GM18867 (cell line): ENCODE measurements at regions not wholly inside any gene's neighbourhood (a gene's known extent, or its start where the extent isn't known, plus 50 kb on each side); places are given as distances from the start of the nearest gene placed in this dataset.

Source experiments
- ATAC-seq: cut with Tn5 transposase; IDR thresholded peaks from one replicate; pipeline ENCODE4 v1.9.1; 2021; ENCODE audit warnings: mild to moderate bottlenecking, moderate library complexity; ENCODE audit not compliant: unreplicated experiment

GRCh38 chr2:167537743-167538142 is 649.5 kb downstream of the XIRP2 start:
- ATAC-seq: no peak

- ATAC-seq: no peak
Observed at GRCh38 chr2:167534443-167534842, 646.2 kb downstream of the XIRP2 start.

DNA sequence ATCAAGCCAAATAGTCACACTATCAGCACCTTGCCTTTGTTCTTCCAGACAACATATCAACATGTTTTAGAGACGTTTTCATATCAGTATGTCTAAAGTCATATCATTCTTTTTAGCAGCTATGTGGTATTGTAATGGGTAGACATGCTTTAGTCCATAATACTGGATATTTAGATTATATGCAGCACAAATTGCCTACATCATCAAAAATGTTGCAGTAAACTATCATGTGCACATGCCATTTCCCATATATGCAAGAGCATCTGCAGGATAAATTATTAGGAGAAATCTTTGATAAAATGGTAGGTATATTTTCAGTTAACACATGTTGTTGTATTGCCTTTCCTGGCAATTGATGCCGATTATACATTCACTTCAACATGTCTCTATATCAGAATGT is 636.5 kb downstream of the XIRP2 start:
- ATAC-seq: no peak

- no peak for ATAC-seq
Observed at GRCh38 chr2:167510071-167510759, 621.9 kb downstream of the XIRP2 start.

- ATAC-seq: no peak
Observed at GRCh38 chr2:167509586-167509985, 621.3 kb downstream of the XIRP2 start.

- no peak for ATAC-seq
Observed at GRCh38 chr2:167508709-167509108, 620.4 kb downstream of the XIRP2 start.

- no peak for ATAC-seq
Observed at GRCh38 chr2:167506395-167506794, 618.1 kb downstream of the XIRP2 start.

DNA sequence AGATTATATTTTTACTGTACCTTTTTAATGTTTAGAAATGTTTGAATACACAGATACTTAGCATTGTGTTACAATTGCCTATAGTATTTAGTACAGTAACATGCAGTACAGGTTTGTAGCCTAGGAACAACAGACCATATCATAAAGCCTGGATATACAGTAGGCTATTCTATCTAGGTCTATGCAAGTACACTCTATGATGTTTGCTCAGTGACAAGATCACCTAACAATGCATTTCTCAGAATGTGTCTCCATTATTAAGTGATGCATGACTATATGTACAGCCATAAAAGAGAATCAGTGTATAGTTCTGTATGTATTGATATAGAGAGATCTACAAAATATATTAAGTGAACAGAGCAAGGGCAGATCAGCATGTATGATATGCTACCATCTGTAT is 616.4 kb downstream of the XIRP2 start:
- ATAC-seq: no peak

- no peak for ATAC-seq
Observed at GRCh38 chr2:167504061-167504460, 615.8 kb downstream of the XIRP2 start.

GRCh38 chr2:167501618-167502017 is 613.3 kb downstream of the XIRP2 start:
- ATAC-seq: no peak

DNA sequence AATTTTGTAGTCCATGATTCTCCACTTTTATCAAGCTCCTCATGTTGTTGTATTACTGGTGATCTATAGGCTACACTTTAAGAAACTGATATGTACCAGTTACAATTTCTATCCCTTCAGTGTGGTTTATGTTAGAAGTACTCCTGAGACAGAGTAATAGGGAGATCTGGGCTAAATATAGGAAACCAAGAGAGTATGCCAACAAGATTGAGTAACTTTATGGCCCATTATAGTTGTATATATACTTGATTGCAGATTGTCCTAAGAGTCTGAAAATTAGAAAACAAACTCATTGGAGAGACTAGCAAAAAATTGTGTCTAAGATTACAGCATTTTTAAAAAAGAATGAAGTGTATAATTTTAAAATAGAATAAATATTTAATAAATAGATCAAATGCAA is 605.6 kb downstream of the XIRP2 start:
- ATAC-seq: no peak

DNA sequence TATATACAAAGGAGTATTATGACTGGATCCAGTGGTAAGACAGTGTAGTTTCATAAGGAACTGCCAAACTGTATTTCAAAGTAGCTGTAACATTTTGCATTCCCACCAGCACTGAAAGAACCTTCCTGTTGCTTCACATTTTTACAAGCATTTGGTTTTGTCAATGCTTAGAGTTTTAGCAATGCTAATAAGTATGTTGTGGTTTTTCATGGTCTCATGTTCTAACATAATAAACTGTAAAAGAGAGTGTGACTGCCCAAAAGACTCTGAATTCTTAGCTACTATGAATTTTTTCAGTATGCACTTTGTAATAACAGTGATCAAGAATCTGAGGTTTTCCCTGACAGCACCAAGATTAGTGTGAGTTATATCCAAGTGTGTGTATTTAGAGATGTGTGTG is 604.2 kb downstream of the XIRP2 start:
- ATAC-seq: no peak

- ATAC-seq: no peak
Observed at GRCh38 chr2:167491788-167492187, 603.5 kb downstream of the XIRP2 start.

DNA sequence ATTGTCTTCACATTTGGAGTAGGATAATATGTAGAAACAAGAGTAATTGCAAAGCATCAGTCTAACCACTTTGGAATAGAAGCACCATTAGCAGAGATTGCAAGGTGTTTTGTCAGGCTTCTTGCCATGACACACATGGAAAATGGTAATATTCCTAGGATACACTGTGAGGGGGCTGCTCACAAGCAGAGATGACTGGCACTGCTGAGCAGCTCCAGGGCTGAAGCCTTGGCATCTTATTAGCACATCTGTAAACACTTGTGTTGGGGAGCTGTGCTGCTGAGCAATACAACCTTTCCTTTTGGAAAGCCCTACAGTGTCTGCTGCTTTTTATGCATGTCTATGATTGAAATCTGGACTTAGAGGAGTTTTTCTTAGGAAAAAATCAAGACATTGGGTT is 602.2 kb downstream of the XIRP2 start:
- no peak for ATAC-seq

DNA sequence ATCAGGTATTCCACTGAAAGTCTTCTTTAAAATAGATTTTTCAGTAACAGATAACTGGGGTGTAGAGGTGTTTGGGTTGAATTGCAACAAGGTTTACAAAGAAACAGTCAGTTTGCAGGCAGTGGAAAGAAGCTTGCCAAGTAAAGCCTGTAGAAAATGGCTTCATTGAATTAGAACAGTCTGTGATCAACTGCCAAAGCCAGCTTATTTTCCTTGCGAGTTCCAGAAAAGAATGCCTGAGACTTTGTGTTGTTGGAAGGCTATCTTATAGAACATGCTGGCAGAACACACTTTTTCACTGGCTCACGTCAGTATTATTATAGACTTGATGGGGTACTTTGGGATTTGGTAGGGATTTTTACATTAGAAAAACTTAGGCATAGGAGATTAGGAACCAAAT is 601.0 kb downstream of the XIRP2 start:
- no peak for ATAC-seq

DNA sequence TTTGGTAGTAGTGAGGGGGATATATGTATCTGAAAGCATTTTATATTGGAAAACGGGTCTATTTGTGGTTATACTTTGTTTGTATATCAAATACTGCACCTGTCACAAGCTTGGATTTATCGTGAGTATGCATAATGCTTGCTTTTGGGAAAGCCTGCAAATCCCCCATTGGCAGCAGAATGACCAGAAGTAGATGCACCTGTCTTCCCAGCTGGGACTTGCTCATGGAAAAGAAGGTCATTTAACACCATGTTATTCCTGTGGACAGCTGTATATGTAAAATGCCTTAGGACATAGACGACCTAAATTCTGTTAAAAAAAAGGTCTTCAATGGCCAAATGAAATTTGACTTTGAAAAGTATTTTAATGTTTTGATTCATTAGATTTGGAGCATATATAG is 599.4 kb downstream of the XIRP2 start:
- no peak for ATAC-seq

GRCh38 chr2:167484875-167485274 is 596.6 kb downstream of the XIRP2 start:
- no peak for ATAC-seq

GRCh38 chr2:167480986-167481309 is 592.7 kb downstream of the XIRP2 start:
- ATAC-seq: peak; percentile 11

- peak; percentile 73 for ATAC-seq
Observed at GRCh38 chr2:167480232-167480985, 592.1 kb downstream of the XIRP2 start.

DNA sequence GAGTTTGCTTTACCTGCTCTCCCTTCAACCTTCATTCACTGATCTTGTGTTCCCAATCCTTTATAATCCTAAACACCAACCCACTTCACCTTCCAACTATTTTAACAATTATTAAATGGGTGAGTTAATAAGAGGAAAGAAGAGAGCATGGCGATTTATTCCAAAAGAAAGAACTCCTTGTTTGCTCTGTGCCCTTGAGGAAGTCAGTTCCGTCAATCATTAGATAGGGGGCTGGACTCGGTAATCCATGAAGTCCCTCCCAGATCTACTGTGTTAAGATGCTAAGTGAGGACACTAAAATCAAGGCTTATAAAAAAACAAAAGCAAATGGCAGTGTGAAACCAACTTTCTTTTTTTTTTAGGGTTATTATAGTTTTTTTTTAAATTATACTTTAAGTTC is 589.9 kb downstream of the XIRP2 start:
- no peak for ATAC-seq

GRCh38 chr2:167475791-167476190 is 587.5 kb downstream of the XIRP2 start:
- no peak for ATAC-seq

DNA sequence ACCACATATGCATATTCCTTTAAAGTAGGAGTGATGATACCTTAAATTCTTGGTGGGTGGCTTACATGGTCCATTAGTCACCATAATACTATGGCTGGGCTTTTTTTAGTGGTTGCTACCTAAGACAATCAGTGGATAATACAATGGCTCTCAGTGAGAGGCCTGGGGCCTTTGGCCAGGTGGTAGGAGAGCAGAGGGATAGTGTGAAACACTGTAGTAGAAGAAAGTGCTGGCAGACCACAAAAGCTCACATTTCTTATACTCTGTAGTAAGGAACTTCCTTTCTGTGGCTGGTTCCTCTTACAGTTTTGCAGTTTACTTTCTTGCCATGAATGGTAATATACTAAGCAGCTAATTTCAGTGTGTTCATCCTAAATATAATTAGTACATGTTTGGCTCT is 583.5 kb downstream of the XIRP2 start:
- ATAC-seq: peak; percentile 85

DNA sequence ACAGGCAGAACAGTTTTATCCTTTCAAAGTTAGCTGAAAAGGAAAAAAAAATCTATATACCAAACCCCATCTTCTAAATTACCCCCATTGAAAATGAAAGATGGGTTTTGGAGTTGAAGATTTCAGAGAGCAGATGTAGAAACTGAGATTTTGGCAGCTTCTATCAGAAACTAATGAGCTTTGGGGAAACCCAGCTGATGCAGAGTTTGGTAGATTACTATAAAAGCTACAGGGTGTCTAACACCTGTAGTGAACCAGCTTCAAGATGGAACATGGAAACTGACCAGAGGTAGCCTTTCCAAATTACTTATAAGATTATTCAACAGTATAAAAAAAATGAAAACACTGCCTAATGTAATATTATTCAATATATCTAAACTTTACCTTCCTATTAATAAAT is 583.1 kb downstream of the XIRP2 start:
- ATAC-seq: peak; percentile 76
